DMS79 treated with DMSO at 0.1 percent for 48 hours (cell line): ENCODE measurements at regions not wholly inside any gene's neighbourhood (a gene's known extent, or its start where the extent isn't known, plus 50 kb on each side); places are given as distances from the start of the nearest gene placed in this dataset.

Source experiments
- DNase-seq: peaks from one replicate; lab custom pipeline; 2025; lab: John Stamatoyannopoulos, UW

DNA sequence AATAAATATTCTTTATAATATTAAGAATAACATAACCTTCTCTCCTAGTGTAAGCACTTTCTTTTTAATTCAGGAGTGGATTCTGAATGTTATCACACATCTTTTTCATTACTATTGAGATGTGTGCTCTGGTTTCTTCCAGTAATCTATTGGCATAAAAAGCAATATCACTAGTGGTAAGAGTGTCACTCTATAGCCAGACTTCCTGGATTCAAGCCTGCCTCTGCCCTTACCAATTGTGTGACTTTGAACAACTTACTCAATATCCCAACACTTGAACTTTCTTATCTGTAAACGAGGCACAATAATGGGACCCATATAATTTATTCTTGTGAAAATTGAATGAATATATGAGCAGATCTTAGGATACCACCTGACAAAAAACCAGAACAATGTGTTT is 71.0 kb downstream of the SEM1 start:
- no peak for DNase-seq

DNA sequence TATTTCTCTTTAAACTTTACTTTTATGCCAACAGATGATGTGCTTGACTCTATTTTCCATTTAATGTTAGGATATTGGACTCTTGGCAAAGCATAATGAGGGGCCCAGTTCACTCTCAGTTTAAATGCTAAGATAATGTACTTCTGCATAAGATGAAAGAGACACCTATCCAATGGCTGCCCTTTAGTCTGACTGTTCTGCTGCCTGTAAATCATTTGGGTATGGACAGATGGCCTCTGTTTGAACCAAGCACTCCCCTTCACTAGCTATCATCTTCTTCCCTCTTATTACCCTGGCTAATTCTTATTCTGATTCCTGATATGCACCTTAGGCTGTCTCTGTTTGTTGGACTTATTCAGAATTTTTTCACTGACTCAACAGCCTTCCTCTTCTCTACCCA is 72.1 kb downstream of the SEM1 start:
- no peak for DNase-seq

DNA sequence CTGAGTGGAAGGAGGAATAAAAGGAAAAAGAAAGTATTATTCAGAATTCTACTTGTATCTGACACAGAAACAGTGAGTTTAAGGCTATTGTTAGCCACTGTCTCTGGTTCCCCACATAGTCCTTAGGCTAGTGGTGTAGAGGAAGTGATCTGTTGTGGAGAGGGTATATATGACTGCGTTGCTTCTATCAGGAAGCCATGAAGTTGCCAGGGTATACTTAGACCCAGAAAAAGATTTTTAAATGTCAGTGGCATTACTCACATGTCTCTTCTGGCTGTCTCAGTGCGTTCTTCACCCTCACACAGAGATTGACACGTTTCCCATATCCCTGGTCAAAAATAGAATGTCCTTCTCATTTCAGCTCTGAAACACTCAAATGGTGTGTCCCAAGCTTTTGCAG is 72.7 kb downstream of the SEM1 start:
- no peak for DNase-seq

DNA sequence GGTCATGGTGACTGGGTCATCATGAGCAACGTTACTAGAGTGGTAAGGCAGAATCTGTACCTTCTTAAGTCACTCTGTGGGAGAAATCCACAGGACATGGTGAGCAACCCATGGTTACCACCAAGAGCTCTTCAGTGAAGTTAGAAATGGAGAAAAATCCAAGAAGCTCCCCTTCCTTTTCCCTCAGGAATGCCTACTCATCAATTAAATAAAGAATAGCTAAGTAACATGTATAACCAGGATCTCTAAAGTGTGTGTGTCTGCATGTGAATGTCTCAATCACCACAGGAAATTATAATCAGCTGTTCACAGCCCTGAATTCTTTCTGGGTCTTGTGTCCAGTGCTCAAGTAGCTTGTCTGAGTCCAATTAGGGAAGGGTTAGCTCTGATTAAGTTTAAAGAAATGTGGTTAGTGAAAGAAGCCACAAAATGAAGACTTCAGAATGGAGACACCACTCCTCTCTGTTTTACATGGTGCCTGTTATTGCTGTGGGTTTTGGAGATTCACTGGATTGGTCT is 73.2 kb downstream of the SEM1 start:
- DNase-seq = no peak

DNA sequence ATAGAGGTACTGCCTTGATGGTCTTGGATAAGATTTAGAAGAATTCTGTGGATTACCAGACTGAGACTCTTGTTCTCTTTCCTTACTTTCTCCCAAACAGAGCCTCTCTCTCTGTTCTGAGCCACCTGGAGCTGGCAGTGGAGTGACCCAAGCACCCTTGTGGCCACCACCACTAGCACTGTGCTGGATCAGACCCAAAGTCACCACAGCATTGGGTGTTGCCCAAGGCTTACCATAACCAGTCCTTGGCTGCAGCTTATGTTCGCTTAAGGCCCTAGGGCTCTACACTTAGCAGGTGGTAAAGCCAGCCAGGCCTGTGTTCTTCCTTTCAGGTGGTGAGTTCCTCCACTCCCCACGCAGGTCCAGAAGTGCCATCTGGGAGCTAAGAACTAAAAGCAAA is 79.8 kb downstream of the SEM1 start:
- no peak for DNase-seq

DNA sequence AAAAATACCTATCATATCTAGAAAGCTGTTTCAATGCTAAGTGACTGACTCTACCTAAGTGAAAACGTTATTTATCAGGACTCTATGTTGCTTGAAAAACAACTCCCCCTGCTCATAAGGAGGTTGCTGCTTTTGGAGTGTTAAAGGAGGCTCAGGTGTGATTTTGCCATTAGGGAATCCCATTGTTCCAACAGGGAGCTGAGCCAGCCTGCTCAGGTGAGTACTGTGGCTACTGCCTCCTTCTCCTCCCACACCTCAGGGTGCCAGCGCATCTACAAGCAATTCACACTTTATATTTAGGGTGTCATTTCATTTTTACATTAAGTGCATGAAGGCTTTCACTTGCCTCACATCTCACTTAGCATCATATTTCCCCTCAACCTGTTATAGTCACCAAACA is 84.7 kb downstream of the SEM1 start:
- no peak for DNase-seq

DNA sequence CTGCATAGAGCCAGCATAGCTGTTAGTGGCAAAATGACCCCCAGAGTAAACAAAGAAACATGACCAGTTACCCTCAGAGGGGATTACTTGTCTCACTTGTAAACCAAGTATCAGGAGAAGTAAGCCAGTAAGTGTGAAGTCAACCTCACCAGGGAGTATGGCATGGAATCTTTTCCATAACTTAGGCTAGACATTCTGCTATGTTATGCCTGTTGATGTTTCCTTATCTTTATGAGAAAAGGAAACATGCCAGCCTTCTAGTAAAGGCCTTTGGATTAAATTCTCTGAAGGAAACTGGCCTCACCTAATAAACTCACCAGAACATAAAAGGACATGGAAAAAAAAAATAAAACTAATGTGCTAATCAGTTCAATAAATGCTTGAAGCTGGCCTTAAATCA is 87.7 kb downstream of the SEM1 start:
- no peak for DNase-seq

DNA sequence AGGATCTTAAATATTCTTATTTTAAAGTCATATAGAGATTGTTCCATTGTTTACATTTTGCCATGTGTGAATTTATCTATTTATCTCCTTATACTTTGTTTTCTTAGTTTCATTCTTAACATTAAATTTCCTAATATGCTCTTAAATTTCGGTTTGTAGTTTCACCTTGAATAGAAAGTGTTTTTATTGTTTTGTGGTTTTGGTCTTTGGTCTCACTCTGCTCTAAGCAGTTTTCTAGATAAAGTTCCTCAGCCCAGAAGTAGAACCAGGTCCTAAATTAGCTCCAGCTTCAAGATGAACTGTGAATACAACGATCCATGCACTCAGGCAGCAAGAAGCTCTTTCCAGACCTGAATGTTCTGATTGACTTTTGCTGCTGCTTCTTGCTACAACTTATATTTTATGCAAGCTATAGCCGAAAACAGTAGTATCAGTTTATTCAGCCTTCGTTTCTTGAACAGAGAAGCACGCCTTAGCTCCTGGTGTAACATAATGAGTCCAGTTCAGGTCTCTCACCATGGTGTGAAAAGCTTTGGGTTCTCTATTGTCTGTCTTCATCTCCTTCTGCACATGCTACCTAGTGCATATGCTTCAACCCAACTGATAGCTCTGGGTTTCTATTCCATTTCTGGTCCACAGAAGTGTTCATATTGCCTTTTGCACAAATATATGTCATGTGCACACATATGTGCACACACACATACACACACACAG is 95.3 kb downstream of the SEM1 start:
- no peak for DNase-seq

DNA sequence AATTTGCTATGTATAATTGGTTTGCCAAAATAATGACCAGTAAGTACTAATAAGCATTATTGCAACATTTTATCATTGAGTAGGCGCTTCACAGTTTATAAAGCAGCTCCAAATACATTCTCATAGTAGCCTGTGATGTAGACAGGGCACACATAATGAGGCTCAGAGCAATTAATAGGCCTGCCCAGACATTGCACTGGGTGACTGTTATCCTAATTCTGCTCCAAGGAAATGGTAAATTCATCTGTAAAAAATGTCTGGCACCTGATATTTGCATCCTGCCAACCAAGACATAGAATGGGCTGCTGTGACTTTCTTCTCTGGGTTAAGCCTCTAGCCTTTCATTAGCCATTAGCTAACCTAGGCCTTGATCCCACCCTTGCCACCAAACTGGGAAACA is 97.6 kb downstream of the SEM1 start:
- DNase-seq = no peak

DNA sequence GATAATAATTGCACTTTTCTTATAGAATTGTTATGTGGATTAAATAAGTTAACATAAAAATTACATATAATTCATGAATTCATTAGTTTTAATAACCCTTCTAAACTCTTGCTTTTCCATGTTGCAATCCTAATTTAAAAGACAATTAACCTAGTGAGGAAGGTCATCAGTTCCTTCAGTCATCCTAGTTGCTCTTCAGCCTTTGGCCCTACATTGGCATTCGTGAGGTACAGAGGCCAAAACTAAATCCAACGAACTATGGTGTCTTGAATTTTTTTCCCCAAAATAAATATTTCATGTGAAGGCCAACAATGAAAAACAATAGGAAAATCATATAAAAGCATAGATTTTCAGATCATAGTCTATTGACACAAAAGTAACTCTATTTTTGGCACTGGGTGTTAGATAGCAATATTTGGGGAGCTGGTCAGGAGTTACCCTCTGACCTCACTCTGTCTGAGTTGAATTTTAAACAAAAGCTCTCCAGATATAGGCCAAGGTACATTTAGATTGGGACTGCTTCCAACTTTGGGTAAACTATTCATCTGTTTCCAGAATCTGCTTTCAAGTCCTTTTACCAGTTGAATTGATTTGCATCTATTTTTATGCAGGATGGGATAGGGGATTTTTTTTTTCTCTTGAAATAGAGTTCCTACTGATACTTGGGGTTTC is 104.5 kb downstream of the SEM1 start:
- no peak for DNase-seq

DNA sequence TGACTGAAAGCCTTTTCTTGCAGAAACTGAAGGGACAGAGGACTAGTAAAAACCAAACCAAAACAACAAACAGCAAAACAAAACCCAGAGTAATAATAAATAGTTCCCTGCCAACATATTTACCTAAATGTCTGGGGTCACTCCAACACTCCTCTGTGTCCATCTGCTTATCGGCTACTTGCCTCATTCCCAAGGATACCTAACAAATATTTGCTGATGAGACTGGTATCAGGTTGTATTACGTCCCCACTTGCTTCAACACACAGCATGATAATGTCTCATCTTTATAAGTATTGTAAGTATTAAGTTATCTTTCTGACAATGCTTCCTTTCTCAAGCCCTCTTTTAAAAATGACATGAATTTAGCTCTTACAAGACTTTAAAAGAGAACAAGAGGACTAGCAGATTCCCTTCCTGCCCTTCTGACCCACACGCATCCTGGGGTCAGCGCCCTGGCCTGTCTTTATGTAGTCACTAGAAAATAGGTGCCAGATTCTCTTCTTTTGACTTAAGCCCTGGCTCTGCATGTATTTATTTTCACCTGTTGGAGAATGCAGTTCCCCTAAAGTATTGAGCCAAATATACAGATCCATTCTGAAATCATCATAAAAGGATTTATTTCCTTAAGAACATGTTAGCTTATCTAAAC is 110.2 kb downstream of the SEM1 start:
- no peak for DNase-seq

DNA sequence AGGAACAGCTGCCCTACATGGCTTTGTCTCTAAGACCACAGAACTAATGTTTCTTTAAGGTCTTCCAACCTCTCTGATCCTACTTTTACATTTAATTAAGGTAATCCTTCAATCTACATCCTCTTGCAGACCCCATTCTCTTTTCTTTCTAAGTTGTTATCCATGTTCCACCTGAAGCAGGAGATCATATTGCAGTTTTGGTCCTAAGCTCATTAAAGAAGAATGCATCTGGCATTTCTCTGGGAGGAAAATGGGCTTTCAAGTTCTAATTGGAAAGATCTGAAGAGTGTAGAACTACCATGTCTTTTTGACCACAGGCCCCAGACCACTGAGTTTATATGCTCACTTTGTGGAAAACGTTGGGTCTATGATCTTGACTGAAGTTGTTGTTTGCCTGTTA is 111.2 kb downstream of the SEM1 start:
- no peak for DNase-seq

DNA sequence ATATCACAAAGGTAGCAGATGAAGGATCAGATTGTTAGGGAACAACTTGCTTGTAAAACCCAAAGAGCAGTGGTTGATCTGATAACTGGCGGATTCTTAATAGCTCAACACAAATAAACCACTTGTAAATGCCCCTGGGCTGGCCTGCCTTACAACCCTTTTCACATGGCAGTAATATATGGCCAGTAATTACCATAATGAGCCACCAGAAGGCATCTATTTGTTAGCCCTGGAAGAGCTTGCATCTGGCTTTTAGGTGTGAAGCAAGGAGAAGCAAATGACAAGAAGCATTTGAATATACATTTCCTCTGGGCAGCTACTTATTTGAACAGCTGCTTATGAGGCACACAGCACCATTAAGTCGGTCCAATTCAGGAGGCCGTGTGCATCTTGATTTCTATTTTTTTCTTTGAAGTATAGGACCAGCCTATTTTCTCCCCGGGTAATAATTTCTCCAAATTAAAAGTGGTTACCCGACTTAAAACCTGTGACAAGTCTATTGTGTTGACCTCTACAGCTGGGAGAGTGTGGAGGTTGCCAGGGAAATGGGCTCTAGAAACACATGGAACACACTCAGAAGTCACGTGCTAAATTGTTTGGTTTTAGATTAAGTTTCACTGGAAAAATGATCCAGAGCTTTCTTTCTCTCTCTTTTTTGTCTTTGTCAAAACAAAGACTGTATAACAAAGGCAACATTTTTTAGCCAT is 113.4 kb downstream of the SEM1 start:
- peak; percentile 87 for DNase-seq

DNA sequence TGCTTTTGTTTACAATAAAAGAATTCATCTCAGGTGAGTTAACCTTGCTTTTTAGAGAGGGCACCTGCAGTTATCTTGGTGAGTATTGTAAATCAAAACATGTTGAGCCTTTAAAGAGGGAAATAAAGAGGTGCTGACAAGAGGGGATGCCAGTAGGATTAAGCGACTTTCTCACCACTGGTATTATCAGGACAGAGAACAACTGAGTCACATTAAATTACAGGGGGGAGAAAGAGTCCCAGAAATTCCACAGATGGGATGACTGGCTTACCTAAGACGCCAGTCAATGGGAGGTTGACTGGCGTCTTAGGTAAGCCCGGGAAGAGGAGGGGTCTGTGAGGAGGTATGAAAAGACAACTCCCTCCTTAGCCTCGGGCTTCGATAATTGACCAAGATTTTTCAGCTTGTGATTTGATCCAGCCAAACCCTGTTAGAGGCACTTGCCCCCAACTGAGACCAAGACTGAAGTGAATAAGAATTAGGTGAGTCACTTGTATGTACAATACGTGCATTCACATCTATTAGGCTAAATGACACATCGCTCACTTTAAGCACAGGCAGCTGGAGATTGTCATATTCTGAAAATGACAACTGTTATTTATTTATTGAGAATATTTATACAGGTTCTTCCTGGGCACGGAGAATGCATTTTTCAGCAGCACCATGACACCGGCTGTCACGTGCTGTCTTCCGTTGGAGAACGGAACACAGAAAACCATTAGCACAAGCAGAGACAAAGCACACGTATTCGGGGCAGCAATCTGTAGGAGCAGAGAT is 117.6 kb downstream of the SEM1 start:
- DNase-seq = no peak

DNA sequence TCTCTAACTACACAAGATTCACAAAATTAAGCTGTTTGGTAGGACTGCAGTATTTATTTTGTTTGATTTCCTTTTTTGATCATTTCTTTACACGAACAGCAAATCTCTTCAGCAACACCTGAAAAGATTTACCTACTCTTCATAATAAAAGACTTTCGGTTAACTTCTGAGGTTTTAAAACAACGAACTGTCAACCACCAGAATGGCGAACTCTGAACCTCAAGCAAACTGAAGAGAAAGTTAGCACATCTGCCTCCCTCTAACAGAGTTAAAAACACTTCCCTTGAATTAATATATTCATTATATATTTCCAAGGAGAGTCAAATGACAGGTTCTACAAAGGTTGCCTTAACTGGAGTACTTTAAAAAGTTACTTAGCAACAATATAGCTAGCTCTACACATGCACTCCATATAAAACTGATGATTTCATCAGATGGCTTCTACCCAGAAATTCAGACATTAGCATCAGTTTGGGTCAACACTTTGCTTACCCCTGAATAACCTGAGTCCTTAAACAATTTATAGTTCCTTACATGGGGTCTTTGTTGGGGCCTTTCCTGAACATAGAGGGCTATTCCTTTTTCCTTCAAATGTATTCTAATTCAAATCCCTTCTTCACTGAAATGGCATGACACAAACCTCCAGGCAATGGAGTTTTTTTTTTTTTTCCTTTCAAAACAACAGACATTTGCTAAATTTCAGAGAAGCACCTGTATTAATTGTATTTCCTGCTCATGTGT is 118.3 kb downstream of the SEM1 start:
- peak; percentile 45 for DNase-seq

DNA sequence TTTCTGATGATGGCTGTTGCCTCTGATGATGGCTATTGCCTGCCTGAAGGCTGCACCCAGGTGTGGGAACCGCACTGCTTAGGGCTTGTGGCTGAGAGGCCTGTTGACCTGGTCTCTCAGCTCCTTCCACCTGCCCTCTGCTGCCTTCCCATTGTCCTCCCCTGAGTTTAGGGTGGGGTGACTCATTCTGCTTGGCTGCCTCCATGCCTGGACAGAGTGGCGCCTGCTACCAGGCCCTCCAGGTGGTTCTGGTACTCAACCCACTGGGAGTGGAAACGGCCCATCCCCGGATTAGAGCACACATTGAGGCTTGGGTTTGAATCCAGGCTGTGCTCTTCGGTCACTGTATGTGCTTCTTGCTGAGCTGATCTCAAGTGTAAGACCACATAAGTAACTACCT is 120.6 kb downstream of the SEM1 start:
- no peak for DNase-seq

DNA sequence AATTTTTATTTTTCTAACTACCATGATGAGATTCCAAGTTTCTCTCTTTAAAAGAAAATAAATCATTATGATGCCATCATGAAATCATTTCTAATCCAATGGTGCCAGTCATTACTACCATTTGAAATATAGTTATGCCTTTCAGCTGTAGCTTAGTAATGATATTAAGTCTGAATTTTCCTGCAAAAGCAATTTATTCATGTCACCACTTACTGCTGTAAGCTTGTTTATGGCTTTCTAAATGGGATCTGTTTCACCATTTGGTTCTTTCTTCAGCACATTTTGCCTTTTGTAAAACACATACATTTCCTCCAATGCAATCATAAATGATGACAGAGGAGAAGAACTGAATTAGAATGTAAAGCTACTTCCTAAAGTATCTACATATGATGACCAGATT is 130.5 kb downstream of the SEM1 start:
- DNase-seq = no peak

DNA sequence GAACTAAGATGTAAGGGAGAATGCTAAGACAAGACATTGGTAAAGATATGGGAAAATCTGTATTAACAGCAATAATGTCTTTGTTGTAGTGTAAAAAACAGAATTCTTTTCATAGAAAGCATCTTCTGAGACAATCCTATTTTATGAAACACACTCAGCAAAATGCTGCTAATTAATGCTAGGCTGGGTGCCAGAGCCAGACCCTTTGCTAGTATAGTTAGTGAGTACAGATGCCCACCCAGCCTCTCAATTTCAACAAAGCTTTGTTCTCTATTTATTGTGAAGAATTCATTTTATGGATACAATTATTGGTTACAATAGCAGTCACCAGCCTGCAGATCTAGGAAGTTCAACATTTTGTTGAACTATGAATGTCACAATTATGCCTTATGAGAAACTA is 131.0 kb downstream of the SEM1 start:
- no peak for DNase-seq

DNA sequence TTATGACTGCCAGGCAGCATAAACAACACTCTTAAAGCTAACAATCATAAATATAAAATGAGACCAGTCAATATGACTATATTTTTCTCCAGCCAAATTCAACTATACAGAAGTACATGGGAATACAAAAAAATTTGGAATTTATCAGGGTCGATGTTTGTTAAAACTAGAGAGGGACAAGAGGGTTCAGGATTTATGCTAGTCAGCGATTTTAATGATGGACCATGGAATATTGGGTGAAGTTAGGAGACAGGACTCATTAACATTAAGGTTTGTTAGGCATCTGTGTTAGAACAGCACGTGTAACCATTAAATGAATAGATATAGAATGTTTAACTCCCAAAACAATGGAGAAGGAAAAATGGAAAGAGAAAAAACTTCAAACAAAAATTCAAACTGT is 146.2 kb downstream of the SEM1 start:
- DNase-seq = no peak

DNA sequence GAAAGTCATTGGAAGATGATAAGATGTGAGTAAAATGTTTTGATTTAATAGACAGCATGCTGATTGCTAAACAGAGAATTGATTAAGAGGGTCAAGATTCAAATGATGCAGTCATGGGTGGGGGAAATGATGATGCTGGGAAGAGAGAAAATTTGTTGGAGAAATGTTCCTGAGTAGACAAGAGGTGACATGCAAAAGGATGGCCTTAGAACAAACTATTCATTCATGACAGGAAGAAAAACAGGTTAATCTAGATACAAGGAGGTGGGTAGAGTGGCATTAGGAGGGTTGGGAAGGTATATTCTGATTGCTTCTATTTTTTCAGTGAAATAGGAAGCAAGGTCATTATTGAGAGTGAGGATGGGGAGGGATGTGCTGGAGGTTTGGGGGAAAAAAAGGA is 146.7 kb downstream of the SEM1 start:
- DNase-seq = no peak

DNA sequence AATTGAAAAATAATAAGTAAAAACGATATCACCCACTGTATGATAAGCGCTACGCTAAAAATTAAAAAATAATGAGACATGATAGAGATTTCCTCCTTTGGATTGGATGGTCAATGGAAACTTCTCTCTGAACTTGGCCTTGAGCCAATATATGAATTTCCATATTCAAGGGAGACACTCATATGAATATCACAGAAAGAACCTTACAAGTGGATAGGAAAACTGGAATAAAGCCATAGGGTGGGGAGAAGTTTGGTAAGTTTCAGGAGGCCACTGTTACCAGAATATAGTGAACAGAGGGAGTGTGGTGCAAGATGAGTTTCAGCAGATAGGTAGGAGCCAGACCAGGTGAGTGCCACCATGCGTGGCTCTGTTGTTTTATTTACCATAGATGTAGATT is 147.2 kb downstream of the SEM1 start:
- DNase-seq = no peak
